ENCODE measurements at regions not wholly inside any gene's neighbourhood (a gene's known extent, or its start where the extent isn't known, plus 50 kb on each side); places are given as distances from the start of the nearest gene placed in this dataset.

DNA sequence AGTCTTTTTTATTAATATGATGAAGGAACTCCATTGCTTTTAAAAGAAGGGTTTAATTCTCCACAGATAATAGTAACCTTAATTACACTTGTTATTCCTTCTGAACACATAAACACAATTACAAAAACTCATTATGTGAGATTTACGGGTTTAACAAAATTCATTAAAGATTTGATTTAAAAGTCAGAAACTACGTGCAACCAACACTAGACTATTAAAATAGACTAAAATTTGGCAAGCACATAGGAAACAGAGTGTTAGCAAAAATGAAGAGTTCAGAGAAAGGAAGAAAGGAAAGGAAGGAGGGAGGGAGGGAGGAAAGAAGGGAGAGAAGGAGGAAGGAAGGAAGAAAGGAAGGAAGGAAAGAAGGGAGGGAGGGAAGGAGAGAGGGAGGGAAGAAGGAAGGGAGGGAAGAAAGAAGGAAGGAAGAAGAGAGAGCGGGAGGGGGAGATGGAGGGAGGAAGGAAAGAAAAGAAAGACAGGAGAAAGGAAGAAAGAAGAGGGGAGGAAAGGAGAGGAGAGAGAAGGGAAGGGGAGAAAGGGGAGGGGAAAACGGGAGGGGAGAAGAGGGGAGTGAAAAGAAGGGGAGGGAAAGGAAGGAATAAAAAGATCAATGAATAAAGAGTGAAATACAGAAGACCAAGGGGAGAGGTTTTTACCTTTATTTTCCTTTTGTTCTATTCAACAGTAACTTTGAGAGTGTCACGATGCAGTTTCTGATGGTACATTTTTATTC lies 123.4 kb upstream of the LYPLAL1 start:
- no peak overlapping the region for H3K27ac ChIP-seq
- no peaks in the 10 kb centered on the region for H4K20me1 ChIP-seq (ENCODE audit: insufficient read depth)
- no peak for TF ChIP-seq CTCF (conservative IDR thresholded peaks at IDR 0.05; ENCODE audit: low read depth, low read length)
- H3K36me3 ChIP-seq (ENCODE audit: insufficient read depth), result no peaks in the 10 kb centered on the region
- no peak overlapping the region for H3K4me3 ChIP-seq (IDR thresholded peaks at IDR 0.05; ENCODE audit: insufficient read depth, low read depth, low read length)
- no peaks in the 10 kb centered on the region for H3K79me2 ChIP-seq (ENCODE audit: insufficient read depth, low read depth)
- no peak overlapping the region for H2AFZ ChIP-seq (ENCODE audit: low read depth)
- H3K27me3 ChIP-seq (ENCODE audit: insufficient read depth, low read depth), result no peaks in the 10 kb centered on the region
- no peak overlapping the region for H3K4me2 ChIP-seq
- no peak overlapping the region for H3K9ac ChIP-seq
- H3K4me1 ChIP-seq (ENCODE audit: low read depth, poor library complexity, severe bottlenecking), result no peaks in the 10 kb centered on the region

DNA sequence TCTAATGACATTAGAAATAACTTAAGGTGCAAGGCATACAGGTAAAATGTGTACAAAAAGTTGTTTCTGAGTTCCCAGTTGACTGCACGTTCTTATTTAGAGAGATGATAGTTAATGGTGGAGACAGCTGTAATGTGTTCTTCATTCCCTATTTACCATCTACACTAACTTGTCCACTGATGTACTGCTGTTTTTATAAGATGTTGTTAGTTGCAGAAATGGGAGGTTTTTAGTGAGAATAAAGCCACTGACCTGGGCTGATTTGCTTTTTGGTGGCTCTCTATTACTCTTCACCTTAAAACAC lies 122.9 kb upstream of the LYPLAL1 start:
- Histone ChIP-seq H3K27me3 (ENCODE audit: insufficient read depth, low read depth) (no peaks in the 10 kb centered on the region), H3K9ac (no peak overlapping the region), H3K27ac (no peak overlapping the region), H3K4me2 (no peak overlapping the region), H3K4me1 (ENCODE audit: low read depth, poor library complexity, severe bottlenecking) (no peaks in the 10 kb centered on the region), H3K79me2 (ENCODE audit: insufficient read depth, low read depth) (no peaks in the 10 kb centered on the region), H2AFZ (ENCODE audit: low read depth) (no peak overlapping the region), H4K20me1 (ENCODE audit: insufficient read depth) (no peaks in the 10 kb centered on the region), H3K36me3 (ENCODE audit: insufficient read depth) (no peaks in the 10 kb centered on the region), H3K4me3 (IDR thresholded peaks at IDR 0.05; ENCODE audit: insufficient read depth, low read depth, low read length) (no peak overlapping the region)
- no peak for TF ChIP-seq CTCF (conservative IDR thresholded peaks at IDR 0.05; ENCODE audit: low read depth, low read length)

- Histone ChIP-seq H4K20me1 (ENCODE audit: insufficient read depth) (no peaks in the 10 kb centered on the region), H3K9ac (no peak overlapping the region), H3K4me2 (no peak overlapping the region), H3K79me2 (ENCODE audit: insufficient read depth, low read depth) (no peaks in the 10 kb centered on the region), H2AFZ (ENCODE audit: low read depth) (no peak overlapping the region), H3K27me3 (ENCODE audit: insufficient read depth, low read depth) (no peaks in the 10 kb centered on the region), H3K4me3 (IDR thresholded peaks at IDR 0.05; ENCODE audit: insufficient read depth, low read depth, low read length) (no peak overlapping the region), H3K4me1 (ENCODE audit: low read depth, poor library complexity, severe bottlenecking) (no peaks in the 10 kb centered on the region), H3K27ac (no peak overlapping the region), H3K36me3 (ENCODE audit: insufficient read depth) (no peaks in the 10 kb centered on the region)
- no peak for TF ChIP-seq CTCF (conservative IDR thresholded peaks at IDR 0.05; ENCODE audit: low read depth, low read length)
These were observed 122.1 kb upstream of the LYPLAL1 start for GRCh38 chr1:219051547-219051946.

DNA sequence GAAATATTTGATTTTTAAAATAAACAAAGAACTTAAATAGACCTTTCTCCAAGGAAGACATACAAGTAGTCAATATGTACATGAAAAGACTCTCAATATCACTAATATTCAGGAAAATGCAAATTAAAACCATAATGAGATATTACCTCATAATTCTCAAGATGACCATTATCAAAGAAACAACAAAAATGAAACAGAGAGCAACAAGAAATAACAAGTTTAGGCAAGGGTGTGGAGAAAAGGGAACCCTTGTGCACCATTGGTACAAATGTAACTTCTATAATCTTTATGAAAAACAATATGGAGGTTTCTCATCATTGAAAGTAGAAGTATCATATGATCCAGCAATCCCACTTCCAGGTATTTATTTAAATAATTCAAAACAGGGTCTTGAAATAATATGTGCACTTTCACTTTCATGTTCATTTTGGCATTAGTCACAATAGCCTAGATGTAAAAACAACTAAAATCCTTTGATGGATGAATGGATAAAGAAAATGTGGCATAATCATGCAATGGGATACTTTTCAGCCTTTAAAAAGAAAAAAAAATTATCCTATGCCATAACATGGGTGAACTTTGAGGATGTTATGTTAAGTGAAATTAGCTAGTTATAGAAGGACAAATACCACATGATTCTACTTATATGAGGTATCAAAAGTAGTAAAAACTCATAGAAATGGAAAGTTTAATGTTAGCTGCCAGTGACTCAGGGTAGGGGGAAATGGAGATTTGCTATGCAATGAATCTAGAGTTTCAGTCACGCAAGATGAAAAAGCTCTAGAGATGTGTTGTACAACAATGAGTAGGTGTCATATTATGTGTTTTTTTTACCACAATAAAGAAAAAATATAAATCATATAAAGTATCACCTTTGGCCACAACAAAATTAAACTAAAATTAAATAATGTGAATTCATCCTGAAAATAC lies 114.5 kb upstream of the LYPLAL1 start:
- Histone ChIP-seq H2AFZ (ENCODE audit: low read depth) (no peak overlapping the region), H3K4me3 (IDR thresholded peaks at IDR 0.05; ENCODE audit: insufficient read depth, low read depth, low read length) (no peak overlapping the region), H3K9ac (no peak overlapping the region), H4K20me1 (ENCODE audit: insufficient read depth) (no peaks in the 10 kb centered on the region), H3K4me1 (ENCODE audit: low read depth, poor library complexity, severe bottlenecking) (no peaks in the 10 kb centered on the region), H3K27me3 (ENCODE audit: insufficient read depth, low read depth) (no peaks in the 10 kb centered on the region), H3K36me3 (ENCODE audit: insufficient read depth) (no peaks in the 10 kb centered on the region), H3K79me2 (ENCODE audit: insufficient read depth, low read depth) (no peaks in the 10 kb centered on the region), H3K4me2 (no peak overlapping the region), H3K27ac (no peak overlapping the region)
- TF ChIP-seq CTCF (conservative IDR thresholded peaks at IDR 0.05; ENCODE audit: low read depth, low read length), result no peak

Data from KMS-11 (cell line).